NCI-H2107 treated with DMSO at 0.1 percent for 48 hours (cell line): ENCODE measurements at regions not wholly inside any gene's neighbourhood (a gene's known extent, or its start where the extent isn't known, plus 50 kb on each side); places are given as distances from the start of the nearest gene placed in this dataset.

Source experiments
- DNase-seq: peaks from one replicate; lab custom pipeline; 2025; ENCODE audit not compliant: unreplicated experiment; lab: John Stamatoyannopoulos, UW

DNA sequence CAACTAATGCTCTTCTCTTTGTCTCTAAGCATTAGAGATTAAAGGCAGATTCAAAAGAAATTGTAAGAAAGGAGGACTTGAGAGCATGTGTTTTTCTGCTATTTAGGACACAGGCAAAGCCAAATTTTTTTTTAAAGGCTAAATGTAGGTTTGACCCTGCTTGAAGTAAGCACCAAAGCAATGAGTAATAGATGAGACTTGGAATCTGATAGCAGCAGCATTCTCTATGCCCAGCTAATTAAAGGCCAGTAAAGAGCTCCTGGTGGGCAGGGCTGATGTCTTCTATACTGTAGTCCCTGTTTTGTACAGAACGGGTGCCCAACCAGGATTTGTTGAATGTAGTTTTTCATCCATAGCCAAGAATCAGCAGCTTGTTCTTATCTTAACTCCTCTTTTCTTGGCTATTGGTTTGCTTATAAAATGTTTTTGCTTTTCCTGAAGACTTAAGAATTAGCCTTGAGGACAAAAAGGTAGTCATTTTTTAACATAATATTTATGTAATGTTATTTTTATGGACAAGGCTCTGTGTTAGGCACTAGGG is 179.6 kb downstream of the LMO4 start:
- no peak for DNase-seq

DNA sequence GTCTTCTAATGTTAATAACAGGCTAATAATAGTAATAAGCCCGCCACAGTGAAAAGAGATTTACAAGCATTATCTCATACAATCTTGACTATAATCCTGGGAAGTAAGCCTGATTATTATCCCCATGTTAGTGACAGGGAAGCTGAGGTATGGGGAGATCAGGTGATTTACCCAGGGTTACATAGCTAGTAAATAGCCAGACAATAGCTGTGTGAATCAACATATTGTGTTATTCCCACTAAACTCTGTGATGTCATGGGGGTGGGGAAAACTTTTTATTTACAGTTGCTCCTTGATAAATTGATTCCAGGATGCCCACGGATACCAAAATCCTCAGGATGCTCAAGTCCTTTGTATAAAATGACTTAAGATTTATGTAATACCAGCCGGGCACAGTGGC is 181.9 kb downstream of the LMO4 start:
- no peak for DNase-seq

DNA sequence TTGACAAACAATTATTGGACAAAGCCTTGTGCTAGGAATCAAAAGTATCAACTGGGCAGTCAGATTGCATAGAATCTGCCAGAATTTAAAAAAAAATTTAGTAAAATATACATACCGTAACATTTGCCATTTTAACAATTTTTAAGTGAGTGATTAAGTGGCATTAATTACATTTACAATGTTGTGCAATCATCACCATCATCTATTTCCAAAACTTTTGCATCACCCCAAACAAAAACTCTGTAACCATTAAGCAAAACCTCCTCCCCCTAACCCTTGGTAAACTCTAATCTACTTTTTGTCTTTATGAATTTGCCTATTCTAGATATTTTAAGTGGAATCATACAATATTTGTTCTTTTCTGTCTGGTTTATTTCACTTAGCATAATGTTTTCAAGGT is 182.8 kb downstream of the LMO4 start:
- DNase-seq: no peak

DNA sequence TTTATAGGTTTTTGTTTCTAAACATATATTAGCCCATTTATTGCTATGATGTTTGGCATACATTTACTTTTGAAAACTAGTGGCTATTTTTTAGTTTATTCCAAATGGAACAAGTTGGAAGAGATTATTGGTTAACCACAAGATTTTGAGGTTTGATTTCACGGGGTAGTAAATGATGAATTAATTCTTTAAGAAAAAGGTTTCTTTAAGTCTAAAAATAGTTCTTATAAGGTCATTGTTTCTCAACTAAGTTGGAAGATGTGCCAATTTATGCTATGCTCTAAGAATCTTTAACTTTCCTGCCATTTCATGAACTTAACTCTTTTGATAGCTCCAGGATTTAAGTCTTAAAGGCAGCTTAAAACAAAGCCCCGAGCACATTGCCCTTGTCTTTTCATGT is 183.8 kb downstream of the LMO4 start:
- DNase-seq: no peak

DNA sequence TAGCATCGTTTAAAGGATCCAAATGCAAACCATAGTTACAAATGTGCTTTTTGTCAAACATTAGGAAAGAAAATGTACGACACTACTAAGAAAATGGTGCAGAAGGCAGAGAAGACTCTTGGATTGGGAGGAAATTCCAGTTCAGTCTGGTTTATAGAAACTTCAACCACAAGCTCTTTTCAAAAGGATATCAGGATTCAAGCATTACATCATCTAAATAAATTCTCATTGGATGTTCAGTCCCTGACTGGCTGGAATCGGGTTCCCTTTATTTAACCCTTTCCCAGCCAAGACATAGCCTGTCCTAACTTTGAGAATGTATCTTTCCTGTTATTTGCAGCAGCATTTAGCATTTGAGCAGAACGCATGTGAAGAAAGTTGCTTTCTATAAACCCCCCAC is 184.6 kb downstream of the LMO4 start:
- peak; percentile 14 for DNase-seq

DNA sequence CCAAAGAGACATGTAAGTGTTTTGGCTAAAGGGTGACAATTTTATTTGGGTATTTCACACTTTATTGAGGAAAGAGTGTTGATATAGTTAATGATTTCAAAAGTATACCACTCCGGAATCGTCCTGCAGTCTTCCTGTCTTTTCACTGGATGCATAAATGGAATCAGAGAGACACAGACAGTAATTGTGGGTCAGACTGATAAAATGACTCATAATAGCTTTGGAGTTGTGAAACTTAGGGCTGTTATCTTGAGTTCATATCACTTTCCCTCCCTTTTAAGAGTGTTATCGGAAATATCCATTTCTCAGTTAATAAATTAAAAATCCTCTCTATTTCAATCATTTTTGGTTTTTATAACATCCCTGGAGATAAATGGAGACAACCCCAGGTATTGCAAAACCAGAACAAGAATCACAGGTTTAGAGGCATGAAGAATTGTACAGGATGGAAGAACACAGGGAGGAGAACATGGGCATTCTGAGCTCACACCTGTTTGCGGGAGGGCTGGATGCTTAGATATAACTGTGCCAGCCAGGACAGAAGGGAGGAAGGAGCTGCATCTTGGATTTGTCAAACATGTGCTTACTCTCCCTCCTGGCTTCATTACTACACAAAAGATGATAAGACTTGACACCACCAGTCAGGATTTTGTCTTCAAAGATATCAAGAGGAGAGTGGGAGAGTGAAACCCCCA is 185.4 kb downstream of the LMO4 start:
- DNase-seq: no peak

DNA sequence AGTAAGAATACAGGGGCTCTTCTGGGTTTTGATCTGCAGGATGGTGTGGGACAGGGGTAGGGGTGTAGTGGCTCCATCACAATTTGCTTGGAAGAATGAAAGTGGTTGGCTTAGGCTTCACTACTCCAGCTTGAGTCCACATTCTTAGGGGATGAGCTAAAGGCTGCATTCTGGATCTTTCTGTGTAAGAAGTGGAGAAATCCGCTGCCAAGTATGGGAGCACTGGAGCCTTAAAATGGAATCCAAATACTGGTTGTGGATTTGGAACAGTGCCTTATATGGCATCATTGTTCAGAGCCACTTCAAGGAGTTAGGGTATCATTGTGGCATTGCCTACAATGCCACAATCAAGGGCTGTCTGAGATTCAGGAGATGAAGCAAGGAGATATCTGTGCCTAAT is 187.1 kb downstream of the LMO4 start:
- DNase-seq: no peak

DNA sequence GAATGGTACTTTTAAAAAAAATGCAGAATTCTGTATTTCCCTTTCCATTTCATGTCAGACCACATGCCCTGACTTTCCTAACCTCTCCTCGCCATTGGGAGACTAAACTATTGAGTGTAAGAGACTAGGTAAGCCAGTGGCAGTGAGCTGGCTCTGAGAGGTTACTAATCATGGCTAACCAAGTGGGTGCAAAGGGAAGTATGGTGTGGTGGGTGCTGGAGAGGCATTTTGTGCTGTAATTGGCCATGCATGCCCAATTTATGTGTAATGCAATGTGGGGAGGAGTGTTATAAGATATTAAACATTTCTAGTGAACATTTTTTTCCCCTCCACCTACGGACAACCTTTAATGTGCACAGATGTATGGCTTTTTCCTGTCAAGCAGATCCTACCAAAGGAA is 190.1 kb downstream of the LMO4 start:
- DNase-seq: no peak

DNA sequence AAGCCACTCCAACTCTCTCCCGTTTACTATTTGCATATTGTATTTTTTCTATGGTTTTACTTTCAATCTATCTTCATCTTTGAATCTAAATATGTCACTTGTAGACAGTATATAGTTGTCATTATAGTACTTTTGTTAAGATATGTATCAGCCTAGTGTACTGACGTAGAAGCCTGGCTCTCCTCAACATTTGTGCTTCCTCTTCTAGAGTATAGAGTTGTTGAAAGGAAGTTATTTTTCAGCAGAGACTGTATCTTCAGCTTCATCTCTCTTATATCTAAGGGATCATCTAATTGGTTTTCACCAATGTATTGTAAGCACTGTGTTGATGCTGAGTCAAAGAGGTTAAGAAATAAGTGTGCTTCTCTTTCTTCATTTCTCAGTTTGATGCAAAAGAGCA is 192.8 kb downstream of the LMO4 start:
- no peak for DNase-seq

DNA sequence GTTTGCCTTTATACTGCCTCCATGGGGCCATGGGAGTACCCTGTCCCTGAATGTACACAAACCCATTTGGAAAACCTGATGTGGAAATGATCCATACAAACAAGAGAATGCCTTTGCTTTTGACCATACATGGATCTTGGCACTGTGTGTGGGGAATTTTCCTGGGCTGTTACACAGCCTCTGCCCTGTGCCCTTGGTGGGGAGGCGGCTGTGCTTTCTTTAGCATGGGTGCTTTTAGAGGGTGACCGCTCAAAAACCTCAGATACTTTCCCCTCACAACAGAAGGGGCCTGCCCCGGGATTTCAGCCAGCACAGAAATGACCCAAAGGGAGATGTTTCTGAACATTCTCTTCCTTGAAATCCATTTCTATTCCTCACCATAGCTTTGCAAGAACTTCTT is 194.8 kb downstream of the LMO4 start:
- DNase-seq: no peak

DNA sequence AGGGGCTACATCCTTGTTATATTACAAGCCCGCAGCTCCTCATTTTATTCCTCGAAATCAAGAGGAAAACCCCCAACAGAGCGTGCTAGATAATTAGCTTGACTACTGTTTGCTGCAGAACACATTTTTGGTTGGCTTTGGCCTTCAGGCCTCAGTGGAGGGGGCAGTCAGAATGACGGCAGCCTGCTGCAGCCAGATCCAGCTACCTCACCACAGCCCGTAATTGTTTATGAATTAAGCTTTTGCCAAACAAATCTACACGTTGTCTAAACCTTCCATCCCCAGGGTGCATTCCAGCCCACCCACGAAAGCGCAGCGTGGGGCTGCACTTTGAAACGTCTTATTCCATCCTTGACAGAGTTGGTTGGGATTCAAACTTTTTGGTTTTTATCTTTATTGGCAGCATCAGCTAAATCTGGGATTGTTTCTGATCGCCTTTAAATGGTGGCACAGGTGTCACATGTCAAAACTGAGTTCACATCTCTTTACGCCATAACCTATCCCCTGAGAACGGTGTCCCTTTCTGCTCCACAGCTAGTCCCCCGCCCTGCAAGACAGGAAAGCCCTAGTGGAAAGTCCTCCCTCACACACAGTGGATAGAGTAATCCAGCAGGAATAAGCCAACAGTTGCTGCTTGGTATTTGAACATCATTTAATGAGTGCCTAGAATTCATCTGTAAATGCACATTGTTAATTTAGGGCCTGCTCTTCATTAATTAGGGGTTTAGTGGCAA is 195.5 kb downstream of the LMO4 start:
- no peak for DNase-seq

DNA sequence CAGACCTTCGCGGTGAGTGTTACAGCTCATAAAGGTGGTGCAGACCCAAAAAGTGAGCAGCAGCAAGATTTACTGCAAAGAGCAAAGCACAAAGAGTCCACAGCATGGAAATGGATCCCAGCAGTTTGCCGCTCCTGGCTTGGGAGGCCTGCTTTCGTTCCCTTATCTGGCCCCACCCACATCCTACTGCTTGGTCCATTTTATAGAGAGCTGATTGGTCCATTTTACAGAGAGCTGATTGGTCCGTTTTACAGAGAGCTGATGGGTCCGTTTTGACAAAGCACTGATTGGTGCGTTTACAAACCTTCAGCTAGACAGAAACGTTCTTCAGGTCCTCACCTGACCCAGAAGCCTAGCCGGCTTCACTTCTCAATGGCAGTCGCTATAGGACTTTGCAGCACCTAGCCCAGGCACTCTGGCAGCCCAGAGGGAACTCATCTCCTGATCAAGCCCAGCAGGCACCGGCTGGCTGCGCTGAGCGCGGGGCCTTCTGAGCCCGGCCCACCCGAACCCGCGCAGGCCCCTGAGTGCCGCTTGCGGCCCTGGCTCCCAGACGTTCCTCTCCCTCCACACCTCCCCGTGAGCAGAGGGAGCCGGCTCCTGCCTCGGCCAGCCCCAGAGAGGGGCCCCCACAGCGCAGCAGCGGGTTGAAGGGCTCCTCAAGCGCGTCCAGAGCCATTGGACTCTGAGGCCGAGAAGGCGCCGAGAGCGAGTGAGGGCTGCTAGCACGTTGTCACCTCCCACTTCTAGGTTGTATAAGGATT is 200.3 kb downstream of the LMO4 start:
- DNase-seq: no peak

DNA sequence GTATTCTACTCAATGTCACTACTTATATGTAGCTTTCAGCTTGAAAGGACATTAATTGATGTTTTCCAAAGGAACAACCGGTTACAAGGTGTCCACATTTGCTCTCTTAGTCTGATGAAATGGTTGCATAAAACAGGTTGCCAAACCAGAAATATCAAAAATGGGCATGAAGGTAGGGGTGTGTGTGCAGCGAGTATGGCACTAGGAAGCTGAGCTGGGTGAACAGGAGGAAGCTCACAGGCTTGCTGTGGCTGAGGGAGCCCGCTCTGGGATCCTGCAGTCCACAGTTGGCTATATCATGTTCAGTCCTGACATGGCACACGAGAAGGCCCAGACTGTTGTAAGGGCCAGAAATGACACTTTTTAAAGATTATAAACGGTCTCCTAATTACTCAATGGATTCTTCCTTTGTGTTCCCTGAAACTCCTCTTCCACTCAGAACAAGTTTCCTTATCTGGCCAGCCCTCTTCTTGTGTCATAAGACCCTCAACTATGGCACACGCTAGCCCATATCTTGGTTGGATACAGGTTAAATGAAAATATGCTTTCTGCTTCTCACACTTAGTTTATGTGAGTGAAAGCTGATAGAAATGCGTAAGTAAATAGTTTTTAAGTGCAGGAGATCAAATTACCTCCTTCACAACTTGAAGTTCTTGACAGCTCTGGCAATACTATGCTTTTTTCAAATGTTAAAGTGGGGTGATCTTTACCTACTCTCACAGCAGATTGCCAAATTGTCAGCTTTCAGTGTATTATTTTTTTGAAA is 201.5 kb downstream of the LMO4 start:
- no peak for DNase-seq

DNA sequence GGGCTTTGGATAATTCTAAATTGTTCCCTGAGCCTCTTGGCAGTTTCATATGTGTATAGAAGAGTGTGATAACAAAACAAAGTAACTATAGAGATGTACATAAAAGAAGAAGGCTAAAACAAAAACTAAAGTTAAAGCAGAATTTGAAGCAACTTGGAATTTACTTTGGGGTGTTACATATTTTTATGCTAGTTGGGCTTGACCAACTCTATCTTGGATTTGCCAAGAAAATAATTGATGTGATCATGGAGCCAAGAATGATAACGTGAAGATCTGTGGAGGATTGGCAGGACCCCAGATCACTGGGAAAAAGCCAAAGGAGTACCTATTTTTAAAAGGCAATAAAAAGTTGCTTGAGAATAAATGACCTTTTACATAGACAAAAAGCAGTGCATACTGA is 206.9 kb downstream of the LMO4 start:
- no peak for DNase-seq

DNA sequence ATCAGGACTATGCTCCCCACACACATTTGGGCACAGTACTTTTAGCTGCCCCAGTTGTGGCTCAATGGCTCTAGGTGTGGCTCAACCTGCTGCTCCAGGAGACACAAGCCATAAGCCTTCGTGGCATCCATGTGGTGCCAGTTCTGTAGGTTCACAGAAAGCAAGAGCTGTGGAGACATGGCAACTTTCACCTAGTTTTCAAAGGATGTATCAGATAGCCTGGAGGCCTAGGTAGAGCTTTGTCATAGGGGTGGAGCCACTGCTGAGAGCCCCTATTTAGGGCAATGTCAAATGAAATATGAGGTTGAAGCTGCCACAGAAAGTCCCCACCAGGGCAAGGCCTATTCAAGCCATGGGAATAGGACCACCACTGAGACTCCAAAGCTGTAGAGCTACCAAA is 210.5 kb downstream of the LMO4 start:
- no peak for DNase-seq

DNA sequence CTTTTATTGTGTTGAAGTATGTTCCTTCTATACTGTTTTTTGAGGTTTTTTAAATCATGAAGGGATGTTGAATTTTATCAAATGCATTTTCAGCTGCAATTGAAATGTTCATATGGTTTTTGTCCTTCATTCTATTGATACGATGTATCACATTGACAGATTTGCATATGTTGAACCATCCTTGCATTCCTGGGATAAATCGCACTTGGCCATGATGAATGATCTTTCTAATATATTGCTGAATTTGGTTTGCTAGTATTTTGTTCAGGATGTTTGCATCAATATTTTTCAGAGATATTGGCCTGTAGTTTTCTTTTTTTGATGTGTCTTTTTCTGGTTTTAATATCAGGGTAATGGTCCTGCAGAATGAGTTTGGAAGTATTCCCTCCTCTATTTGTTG is 214.0 kb downstream of the LMO4 start:
- no peak for DNase-seq

DNA sequence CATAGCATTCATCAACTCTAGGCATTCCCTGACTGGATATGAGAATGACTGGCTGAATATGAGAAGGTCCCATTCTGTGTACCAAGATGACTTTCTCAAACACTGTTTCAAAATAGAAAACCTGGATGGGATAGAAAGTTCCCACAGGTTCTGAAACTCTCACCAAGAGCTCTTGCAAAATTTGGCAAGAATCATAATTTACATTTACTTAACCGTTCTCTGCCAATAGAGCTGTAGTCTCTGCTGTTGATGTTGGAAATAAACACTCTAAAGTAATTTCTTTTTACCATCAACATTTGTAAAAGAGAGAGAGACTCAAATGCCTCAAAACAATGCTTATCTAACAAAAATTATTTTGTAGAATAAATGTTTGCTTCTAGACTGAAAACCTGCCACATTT is 221.1 kb downstream of the LMO4 start:
- DNase-seq: no peak

DNA sequence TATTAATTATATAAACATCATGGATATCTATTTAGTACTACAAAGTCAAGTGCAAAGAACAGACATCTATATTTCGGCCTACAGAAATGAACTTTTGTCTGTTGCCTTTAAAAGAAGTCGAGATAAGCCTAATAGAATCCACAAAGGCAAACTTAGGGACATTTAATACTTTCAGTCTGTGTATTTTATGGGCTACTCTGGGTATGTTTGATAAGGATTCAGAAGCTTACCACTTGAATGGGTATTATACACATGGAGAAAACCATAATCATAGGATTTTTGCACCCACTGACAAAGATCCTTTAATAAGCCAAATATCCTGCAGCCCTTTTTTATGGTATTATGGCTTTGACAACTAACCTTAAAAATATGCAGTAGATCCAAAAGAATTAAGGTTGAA is 224.8 kb downstream of the LMO4 start:
- no peak for DNase-seq

DNA sequence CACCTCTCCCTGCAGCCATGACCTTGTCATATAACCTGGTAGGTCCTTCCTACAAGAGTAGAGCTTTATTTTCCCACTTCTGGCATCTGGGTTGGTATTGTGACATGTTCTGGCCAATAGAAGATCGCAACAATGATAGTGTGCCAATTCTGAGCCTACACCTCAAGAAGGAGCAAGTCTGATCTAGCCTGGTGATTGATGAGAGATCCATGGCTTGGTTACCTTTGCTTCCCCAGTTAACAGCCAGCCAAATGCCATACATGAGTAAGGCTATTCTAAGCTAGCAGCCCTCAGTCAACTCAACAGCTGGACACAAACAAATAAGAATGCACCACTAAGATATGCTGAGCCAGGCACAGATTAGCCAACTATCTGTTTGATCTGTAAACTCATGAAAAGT is 226.7 kb downstream of the LMO4 start:
- no peak for DNase-seq

DNA sequence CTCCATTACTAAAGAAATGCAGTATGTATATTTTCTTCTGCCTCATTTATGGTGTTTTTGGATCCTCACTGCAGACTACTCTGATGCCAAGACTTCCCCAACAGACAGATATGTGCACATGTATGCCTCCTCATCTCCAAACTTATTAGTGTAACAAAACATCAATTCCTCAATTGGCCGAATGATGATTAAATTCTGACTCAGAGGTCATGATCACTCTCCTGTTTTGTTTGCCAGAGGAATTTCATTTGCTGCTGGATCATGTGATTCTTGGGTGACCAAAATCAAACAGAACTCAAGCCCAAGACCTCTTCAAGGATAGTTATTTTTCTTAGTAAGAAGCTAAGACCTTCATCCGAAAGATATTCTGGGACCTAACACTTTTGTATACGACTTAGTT is 227.6 kb downstream of the LMO4 start:
- no peak for DNase-seq

DNA sequence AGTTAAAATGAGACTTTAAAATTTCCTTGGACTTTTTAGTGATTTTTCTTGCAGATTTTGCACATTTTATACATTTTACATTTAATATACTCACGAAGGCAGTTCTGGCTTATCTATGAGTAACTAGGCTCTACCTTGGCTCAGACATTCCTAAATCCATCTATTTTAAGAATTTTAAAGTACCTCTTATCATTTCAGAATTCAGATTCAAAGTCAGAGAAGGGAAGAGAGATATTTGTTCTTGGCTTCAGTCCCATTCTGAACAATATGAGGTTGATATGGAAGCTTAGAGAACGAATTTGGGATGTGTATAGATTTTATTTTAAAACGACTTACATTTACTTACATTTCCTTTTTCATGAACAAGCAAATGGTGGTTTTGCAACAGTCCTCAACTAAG is 230.2 kb downstream of the LMO4 start:
- DNase-seq: no peak
